ENCODE measurements at regions not wholly inside any gene's neighbourhood (a gene's known extent, or its start where the extent isn't known, plus 50 kb on each side); places are given as distances from the start of the nearest gene placed in this dataset.

DNA sequence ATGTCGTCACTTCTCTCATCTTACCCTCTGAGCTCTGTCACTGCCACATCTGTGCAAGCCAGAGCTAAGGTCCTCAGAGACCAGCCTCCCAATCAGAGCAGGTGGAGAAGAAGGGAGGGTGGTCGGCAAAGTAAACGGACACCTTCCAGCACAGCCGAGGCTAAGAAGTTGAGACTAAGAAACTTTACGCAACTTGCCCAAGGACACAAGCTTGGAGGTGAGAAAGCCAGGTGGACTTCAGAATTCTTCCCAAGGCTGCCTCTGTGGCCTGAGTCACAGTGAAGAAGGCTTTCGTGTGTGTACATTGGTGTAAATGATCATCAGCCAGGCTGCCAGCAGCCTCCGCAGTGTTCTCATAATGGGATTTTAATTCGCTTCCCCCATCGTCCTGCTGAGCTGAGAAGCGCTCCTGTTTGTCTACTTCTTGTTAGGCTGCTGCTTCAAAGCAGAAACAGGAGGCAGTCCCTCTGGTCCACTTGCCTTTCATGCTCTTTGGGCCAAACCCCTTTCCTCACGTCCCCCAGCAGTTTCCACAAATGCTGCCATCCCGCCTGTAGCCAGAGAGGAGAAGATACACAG lies 125.0 kb upstream of the RPL38 start:
- no peak overlapping the region for H3K4me3 Mint-ChIP-seq
- no peaks in the 10 kb centered on the region for H3K4me1 Mint-ChIP-seq (ENCODE audit: low read depth)
- H3K27me3 Mint-ChIP-seq (ENCODE audit: low read depth): no peaks in the 10 kb centered on the region
- H3K9me3 Mint-ChIP-seq: no peaks in the 10 kb centered on the region
- no peak for DNase-seq (ENCODE audit: low spot score)
- no peaks in the 10 kb centered on the region for H3K36me3 Mint-ChIP-seq (ENCODE audit: low read depth)
- H3K27ac Mint-ChIP-seq: no peak overlapping the region

GRCh38 chr17:74079537-74080300 lies 123.8 kb upstream of the RPL38 start:
- H3K4me1 Mint-ChIP-seq (ENCODE audit: low read depth): no peaks in the 10 kb centered on the region
- H3K4me3 Mint-ChIP-seq: no peak overlapping the region
- no peaks in the 10 kb centered on the region for H3K27me3 Mint-ChIP-seq (ENCODE audit: low read depth)

DNA sequence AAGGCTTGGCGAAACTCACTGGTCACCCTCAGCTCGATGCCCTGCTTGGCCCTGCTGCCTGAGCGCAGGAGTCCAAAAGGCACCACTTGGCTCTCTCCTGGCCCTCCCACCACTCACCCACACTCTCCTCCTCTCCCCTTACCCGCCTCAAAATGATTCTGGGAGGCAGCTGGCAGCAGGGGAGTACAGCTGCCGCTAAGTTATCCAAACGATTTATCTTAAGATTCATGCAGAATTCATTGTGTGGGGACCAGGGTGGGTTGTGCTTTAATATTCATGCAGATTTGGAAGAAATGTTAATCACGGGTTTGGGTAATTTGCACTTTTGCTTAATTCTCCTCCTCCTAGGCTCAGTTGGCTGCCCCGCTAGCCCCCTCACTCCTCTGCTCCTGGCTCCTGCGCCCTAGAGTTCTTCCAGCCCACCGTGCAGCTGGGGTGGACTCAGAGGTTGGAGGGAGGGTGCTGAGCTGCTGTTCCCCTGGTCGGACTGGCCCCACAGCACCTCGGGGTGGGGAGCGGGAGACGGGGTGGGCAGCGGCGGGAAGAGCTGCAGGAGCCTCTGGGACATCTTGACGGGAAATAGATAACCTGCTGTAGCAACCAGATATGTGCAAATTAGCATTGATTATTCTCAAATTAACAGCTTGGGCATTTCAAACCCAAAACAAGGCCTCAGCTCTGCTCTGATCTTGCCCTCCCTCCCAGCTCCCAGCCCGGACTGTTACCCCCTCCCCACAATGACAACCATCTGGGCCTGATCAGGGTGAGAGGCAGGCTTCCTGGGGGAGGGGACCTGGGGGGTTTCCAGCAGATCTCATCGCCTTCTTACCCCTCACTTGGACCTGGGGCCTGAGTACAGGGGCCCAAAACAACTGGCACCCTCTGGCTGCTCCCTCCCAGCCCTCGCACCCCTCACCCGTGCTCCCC lies 122.6 kb upstream of the RPL38 start:
- no peak overlapping the region for H3K27ac Mint-ChIP-seq
- no peaks in the 10 kb centered on the region for H3K36me3 Mint-ChIP-seq (ENCODE audit: low read depth)
- H3K27me3 Mint-ChIP-seq (ENCODE audit: low read depth): no peaks in the 10 kb centered on the region
- DNase-seq (ENCODE audit: low spot score): no peak
- H3K4me3 Mint-ChIP-seq: no peak overlapping the region
- peaks cover 10% of the 10 kb centered on the region for H3K9me3 Mint-ChIP-seq
- H3K4me1 Mint-ChIP-seq (ENCODE audit: low read depth): no peaks in the 10 kb centered on the region

More at GRCh38 chr17:74079537-74080300, 123.8 kb upstream of the RPL38 start:
- H3K27ac Mint-ChIP-seq: no peak overlapping the region
- H3K9me3 Mint-ChIP-seq: peaks cover under 1% of the 10 kb centered on the region
- DNase-seq (ENCODE audit: low spot score): no peak
- no peaks in the 10 kb centered on the region for H3K36me3 Mint-ChIP-seq (ENCODE audit: low read depth)

GRCh38 chr17:74082886-74083285 lies 120.6 kb upstream of the RPL38 start:
- Mint-ChIP-seq H3K9me3 (peaks cover 10% of the 10 kb centered on the region), H3K4me3 (no peak overlapping the region), H3K4me1 (ENCODE audit: low read depth) (no peaks in the 10 kb centered on the region), H3K36me3 (ENCODE audit: low read depth) (no peaks in the 10 kb centered on the region), H3K27me3 (ENCODE audit: low read depth) (no peaks in the 10 kb centered on the region), H3K27ac (no peak overlapping the region)
- no peak for DNase-seq (ENCODE audit: low spot score)

GRCh38 chr17:74083321-74083720 lies 120.2 kb upstream of the RPL38 start:
- H3K27ac Mint-ChIP-seq: no peak overlapping the region
- no peak for DNase-seq (ENCODE audit: low spot score)
- H3K4me1 Mint-ChIP-seq (ENCODE audit: low read depth): no peaks in the 10 kb centered on the region
- peaks cover 10% of the 10 kb centered on the region for H3K9me3 Mint-ChIP-seq
- H3K27me3 Mint-ChIP-seq (ENCODE audit: low read depth): no peaks in the 10 kb centered on the region
- H3K36me3 Mint-ChIP-seq (ENCODE audit: low read depth): no peaks in the 10 kb centered on the region
- H3K4me3 Mint-ChIP-seq: no peak overlapping the region

GRCh38 chr17:74085434-74085833 lies 118.0 kb upstream of the RPL38 start:
- H3K4me1 Mint-ChIP-seq (ENCODE audit: low read depth): no peaks in the 10 kb centered on the region
- H3K36me3 Mint-ChIP-seq (ENCODE audit: low read depth): no peaks in the 10 kb centered on the region
- H3K9me3 Mint-ChIP-seq: peaks cover 10% of the 10 kb centered on the region
- peaks cover 3% of the 10 kb centered on the region for H3K27me3 Mint-ChIP-seq (ENCODE audit: low read depth)
- no peak overlapping the region for H3K27ac Mint-ChIP-seq
- DNase-seq (ENCODE audit: low spot score): no peak
- H3K4me3 Mint-ChIP-seq: no peak overlapping the region

- Mint-ChIP-seq H3K4me3 (no peak overlapping the region), H3K27me3 (ENCODE audit: low read depth) (peaks cover 9% of the 10 kb centered on the region), H3K9me3 (peaks cover 10% of the 10 kb centered on the region), H3K27ac (no peak overlapping the region), H3K36me3 (ENCODE audit: low read depth) (no peaks in the 10 kb centered on the region), H3K4me1 (ENCODE audit: low read depth) (no peaks in the 10 kb centered on the region)
- no peak for DNase-seq (ENCODE audit: low spot score)
These were observed 116.4 kb upstream of the RPL38 start for GRCh38 chr17:74087002-74087585.

DNA sequence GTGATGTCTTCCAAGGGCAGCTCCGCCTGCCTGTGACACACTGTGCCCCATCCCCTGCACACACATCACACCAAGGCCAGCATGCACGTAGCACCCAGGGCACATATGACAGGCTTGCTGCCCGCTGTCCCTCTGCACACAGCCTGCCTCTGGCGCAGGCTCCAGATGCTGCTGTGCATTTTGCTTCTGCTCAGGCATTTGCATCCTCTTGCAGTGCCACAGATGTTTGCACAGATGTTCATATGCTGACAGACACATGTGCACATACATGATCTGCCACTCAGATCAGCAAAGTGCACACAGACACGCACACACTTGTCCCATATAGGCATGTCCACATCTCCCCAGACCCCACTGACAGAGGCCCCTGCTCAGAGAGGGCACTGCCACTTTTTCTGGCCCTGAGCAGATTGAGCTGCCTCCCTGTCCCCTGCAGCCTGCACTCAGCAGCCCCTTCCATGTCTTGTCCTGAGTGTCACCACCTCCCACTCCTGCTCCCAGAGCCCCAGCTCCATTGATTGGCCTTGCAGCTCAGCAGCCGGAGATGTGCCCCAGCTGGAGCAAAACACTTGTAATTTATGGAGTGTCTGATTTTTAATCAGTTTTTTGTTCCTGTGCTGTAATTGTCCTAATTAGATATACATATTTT lies 115.1 kb upstream of the RPL38 start:
- Mint-ChIP-seq H3K27ac (no peak overlapping the region), H3K9me3 (peaks cover 10% of the 10 kb centered on the region), H3K36me3 (ENCODE audit: low read depth) (no peaks in the 10 kb centered on the region), H3K27me3 (ENCODE audit: low read depth) (peaks cover 10% of the 10 kb centered on the region), H3K4me3 (no peak overlapping the region), H3K4me1 (ENCODE audit: low read depth) (no peaks in the 10 kb centered on the region)
- no peak for DNase-seq (ENCODE audit: low spot score)

DNA sequence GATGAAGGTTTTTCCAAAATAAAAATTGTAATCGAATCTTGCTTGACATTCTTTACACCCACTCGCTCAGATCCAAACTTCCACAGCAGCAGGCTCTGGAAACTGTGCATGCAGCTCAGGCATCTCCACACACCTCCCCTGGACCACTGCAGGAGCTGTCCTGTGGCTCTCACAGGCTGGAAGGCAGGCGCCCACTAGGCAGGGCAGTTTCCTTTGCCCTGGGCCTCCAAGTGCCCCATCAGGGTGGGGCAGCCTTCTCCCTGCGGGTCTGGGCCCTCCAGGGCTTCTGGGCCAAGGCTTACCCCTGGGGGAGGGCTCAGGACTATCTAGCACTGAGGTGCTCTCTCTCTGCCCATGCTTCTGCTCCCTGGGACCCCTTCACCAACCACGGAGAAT lies 114.5 kb upstream of the RPL38 start:
- no peak for DNase-seq (ENCODE audit: low spot score)
- peaks cover 10% of the 10 kb centered on the region for H3K9me3 Mint-ChIP-seq
- H3K27ac Mint-ChIP-seq: no peak overlapping the region
- H3K4me3 Mint-ChIP-seq: no peak overlapping the region
- no peaks in the 10 kb centered on the region for H3K4me1 Mint-ChIP-seq (ENCODE audit: low read depth)
- H3K27me3 Mint-ChIP-seq (ENCODE audit: low read depth): peaks cover 15% of the 10 kb centered on the region
- H3K36me3 Mint-ChIP-seq (ENCODE audit: low read depth): no peaks in the 10 kb centered on the region

GRCh38 chr17:74089380-74089779 lies 114.1 kb upstream of the RPL38 start:
- no peaks in the 10 kb centered on the region for H3K4me1 Mint-ChIP-seq (ENCODE audit: low read depth)

GRCh38 chr17:74089869-74090464 lies 113.5 kb upstream of the RPL38 start:
- no peaks in the 10 kb centered on the region for H3K4me1 Mint-ChIP-seq (ENCODE audit: low read depth)
- peaks cover 8% of the 10 kb centered on the region for H3K9me3 Mint-ChIP-seq
- no peak overlapping the region for H3K27ac Mint-ChIP-seq
- H3K36me3 Mint-ChIP-seq (ENCODE audit: low read depth): no peaks in the 10 kb centered on the region
- peaks cover 15% of the 10 kb centered on the region for H3K27me3 Mint-ChIP-seq (ENCODE audit: low read depth)
- H3K4me3 Mint-ChIP-seq: no peak overlapping the region
- DNase-seq (ENCODE audit: low spot score): peak; percentile 38

More at GRCh38 chr17:74089380-74089779, 114.1 kb upstream of the RPL38 start:
- H3K27ac Mint-ChIP-seq: no peak overlapping the region
- no peak for DNase-seq (ENCODE audit: low spot score)
- H3K4me3 Mint-ChIP-seq: no peak overlapping the region
- no peaks in the 10 kb centered on the region for H3K36me3 Mint-ChIP-seq (ENCODE audit: low read depth)
- H3K9me3 Mint-ChIP-seq: peaks cover 10% of the 10 kb centered on the region
- peaks cover 15% of the 10 kb centered on the region for H3K27me3 Mint-ChIP-seq (ENCODE audit: low read depth)

GRCh38 chr17:74094651-74095050 lies 108.8 kb upstream of the RPL38 start:
- H3K27me3 Mint-ChIP-seq (ENCODE audit: low read depth): peaks cover 15% of the 10 kb centered on the region
- H3K36me3 Mint-ChIP-seq (ENCODE audit: low read depth): no peaks in the 10 kb centered on the region
- H3K4me1 Mint-ChIP-seq (ENCODE audit: low read depth): no peaks in the 10 kb centered on the region
- no peak overlapping the region for H3K27ac Mint-ChIP-seq
- H3K9me3 Mint-ChIP-seq: no peaks in the 10 kb centered on the region
- H3K4me3 Mint-ChIP-seq: no peak overlapping the region
- no peak for DNase-seq (ENCODE audit: low spot score)

- no peaks in the 10 kb centered on the region for H3K9me3 Mint-ChIP-seq
- H3K36me3 Mint-ChIP-seq (ENCODE audit: low read depth): no peaks in the 10 kb centered on the region
- no peaks in the 10 kb centered on the region for H3K4me1 Mint-ChIP-seq (ENCODE audit: low read depth)
- no peak for DNase-seq (ENCODE audit: low spot score)
- peaks cover 9% of the 10 kb centered on the region for H3K27me3 Mint-ChIP-seq (ENCODE audit: low read depth)
- no peak overlapping the region for H3K27ac Mint-ChIP-seq
- no peak overlapping the region for H3K4me3 Mint-ChIP-seq
These were observed 107.0 kb upstream of the RPL38 start for GRCh38 chr17:74096456-74096855.
